Activated CD8-positive, alpha-beta T cell treated with anti-CD3 and anti-CD28 coated beads for 36 hours (primary cell): ENCODE measurements at regions not wholly inside any gene's neighbourhood (a gene's known extent, or its start where the extent isn't known, plus 50 kb on each side); places are given as distances from the start of the nearest gene placed in this dataset.
A peak's percentile ranks its signal among the peaks of the same experiment; 100 is the strongest.

Experiments
- ATAC-seq: fragments of 200-7000 bp; cut with Tn5 transposase; one replicate; pipeline ENCODE4 v1.10.0; 2021; ENCODE audit warnings: mild to moderate bottlenecking, moderate library complexity
- CTCF ChIA-PET: fragments of 350-600 bp; sonication (Branson Sonifier 250); formaldehyde crosslinking; loops from one replicate; lab custom pipeline; 2021; ENCODE audit warnings: antibody characterized with exemption; lab: Charles Lee
- POLR2A ChIA-PET: fragments of 350-600 bp; sonication (Branson Sonifier 250); formaldehyde crosslinking; loops from one replicate; lab custom pipeline; 2021; ENCODE audit warnings: antibody characterized with exemption; lab: Charles Lee
- DNase-seq: peaks from one replicate; pipeline ENCODE4 v3.0.0-alpha.2; 2020
- H3K27ac Mint-ChIP-seq: one replicate; pipeline ENCODE4 v1.8.0; 2021; ENCODE audit warnings: mild to moderate bottlenecking, mixed read lengths
- H3K27me3 Mint-ChIP-seq: one replicate; pipeline ENCODE4 v1.8.0; 2021; ENCODE audit warnings: mixed read lengths
- H3K36me3 Mint-ChIP-seq: one replicate; pipeline ENCODE4 v1.8.0; 2021; ENCODE audit warnings: low read depth, mixed read lengths
- H3K4me1 Mint-ChIP-seq: one replicate; pipeline ENCODE4 v1.8.0; 2021; ENCODE audit warnings: low read depth, mixed read lengths
- H3K4me3 Mint-ChIP-seq: one replicate; pipeline ENCODE4 v1.8.0; 2021; ENCODE audit warnings: mild to moderate bottlenecking, moderate library complexity, mixed read lengths
- H3K9me3 Mint-ChIP-seq: one replicate; pipeline ENCODE4 v1.8.0; 2021; ENCODE audit warnings: mixed read lengths
- intact Hi-C: fragments of 100-400 bp; cut with micrococcal nuclease; formaldehyde crosslinking; loops from one replicate; pipeline ENCODE4 v1.10.0; 2022
- TF ChIP-seq, protein P1 (sequence below): fragments of 200-600 bp; IDR thresholded peaks from one replicate; pipeline ENCODE4 v1.8.0; 2022; ENCODE audit warnings: antibody characterized with exemption, mild to moderate bottlenecking

DNA sequence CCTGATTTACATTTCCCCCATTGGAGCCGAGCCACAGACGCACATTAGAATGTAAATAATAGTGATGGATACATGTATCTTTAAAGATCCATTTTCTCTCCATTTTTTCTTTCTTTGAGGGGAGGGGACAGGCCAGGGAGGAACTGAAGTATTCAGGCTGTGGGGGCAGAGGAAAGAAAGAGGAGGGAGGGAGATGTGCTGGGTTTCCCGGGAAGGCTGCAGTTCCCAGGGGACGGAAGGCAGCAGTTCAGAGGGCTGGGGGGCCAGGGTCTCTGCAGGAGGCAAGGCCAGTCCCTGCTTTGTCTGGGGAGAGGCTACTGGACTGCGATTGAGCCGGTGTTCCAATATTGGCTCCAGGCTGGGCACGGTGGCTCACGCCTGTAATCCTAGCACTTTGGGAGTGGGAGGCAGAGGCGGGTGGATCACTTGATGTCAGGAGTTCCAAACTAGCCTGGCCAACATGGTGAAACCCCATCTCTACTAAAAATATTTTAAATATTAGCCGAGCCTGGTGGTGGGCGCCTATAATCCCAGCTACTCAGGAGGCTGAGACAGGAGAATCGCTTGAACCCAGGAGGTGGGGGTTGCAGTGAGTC lies 94.2 kb upstream of the LHX1 start:
- Mint-ChIP-seq H3K36me3 (no peaks in the 10 kb centered on the region), H3K9me3 (peaks cover 3% of the 10 kb centered on the region), H3K4me3 (no peak overlapping the region), H3K27me3 (peaks cover 20% of the 10 kb centered on the region), H3K4me1 (peaks cover 8% of the 10 kb centered on the region), H3K27ac (no peak overlapping the region)
- ChIA-PET CTCF (no interaction called here), POLR2A (no interaction called here)
- ATAC-seq (no peak), DNase-seq (no peak)
- intact Hi-C loops: no loop called here
- TF ChIP-seq, protein P1, sequence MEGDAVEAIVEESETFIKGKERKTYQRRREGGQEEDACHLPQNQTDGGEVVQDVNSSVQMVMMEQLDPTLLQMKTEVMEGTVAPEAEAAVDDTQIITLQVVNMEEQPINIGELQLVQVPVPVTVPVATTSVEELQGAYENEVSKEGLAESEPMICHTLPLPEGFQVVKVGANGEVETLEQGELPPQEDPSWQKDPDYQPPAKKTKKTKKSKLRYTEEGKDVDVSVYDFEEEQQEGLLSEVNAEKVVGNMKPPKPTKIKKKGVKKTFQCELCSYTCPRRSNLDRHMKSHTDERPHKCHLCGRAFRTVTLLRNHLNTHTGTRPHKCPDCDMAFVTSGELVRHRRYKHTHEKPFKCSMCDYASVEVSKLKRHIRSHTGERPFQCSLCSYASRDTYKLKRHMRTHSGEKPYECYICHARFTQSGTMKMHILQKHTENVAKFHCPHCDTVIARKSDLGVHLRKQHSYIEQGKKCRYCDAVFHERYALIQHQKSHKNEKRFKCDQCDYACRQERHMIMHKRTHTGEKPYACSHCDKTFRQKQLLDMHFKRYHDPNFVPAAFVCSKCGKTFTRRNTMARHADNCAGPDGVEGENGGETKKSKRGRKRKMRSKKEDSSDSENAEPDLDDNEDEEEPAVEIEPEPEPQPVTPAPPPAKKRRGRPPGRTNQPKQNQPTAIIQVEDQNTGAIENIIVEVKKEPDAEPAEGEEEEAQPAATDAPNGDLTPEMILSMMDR: no peak

DNA sequence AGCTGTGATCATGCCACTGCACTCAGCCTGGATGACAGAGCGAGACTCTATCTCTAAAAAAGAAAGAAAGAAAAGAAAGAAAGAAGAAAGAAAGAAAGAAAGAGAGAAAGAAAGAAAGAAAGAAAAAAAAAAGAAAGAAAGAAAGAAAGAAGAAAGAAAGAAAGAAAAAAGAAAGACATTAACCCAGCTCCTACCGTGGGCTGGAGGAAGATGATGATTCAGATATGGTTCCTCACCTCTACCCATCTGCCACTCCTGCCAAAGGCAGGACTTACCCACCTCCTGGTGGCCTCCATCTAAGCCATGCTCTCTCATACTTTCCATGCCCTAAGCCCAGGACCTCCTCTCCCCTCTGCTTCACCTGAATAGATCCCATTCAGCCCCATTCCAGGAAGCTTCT lies 93.3 kb upstream of the LHX1 start:
- TF ChIP-seq, protein P1: no peak
- CTCF ChIA-PET: no interaction called here
- ATAC-seq (peak; percentile 53), DNase-seq (no peak)
- no peak overlapping the region for H3K27ac Mint-ChIP-seq
- no peaks in the 10 kb centered on the region for H3K36me3 Mint-ChIP-seq
- intact Hi-C loops: no loop called here
- peaks cover 19% of the 10 kb centered on the region for H3K27me3 Mint-ChIP-seq
- H3K9me3 Mint-ChIP-seq: peaks cover 3% of the 10 kb centered on the region
- H3K4me3 Mint-ChIP-seq: no peak overlapping the region
- H3K4me1 Mint-ChIP-seq: peaks cover 8% of the 10 kb centered on the region
- POLR2A ChIA-PET: no interaction called here

DNA sequence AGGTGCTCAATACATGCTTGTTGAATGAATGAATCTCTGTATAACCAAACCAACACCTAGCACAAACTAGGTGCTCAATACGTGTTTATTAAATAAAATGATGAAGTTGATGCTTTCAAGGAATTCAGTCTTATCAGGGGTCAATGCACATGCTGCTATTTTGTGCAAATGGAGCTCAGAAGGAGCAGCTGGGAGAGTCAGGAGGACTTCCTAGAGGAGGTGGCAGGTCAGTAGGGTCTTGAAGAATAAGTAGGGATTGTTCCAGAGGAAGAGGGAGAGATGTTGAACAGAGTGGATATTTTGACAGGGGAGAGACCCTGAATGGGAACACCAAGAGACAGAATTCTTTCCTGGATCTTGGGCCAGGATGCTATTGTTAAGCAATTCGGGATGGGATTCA lies 92.7 kb upstream of the LHX1 start:
- ATAC-seq (no peak), DNase-seq (no peak)
- peaks cover 3% of the 10 kb centered on the region for H3K9me3 Mint-ChIP-seq
- H3K27me3 Mint-ChIP-seq: peaks cover 19% of the 10 kb centered on the region
- no peaks in the 10 kb centered on the region for H3K36me3 Mint-ChIP-seq
- ChIA-PET POLR2A (no interaction called here), CTCF (no interaction called here)
- H3K4me3 Mint-ChIP-seq: no peak overlapping the region
- H3K27ac Mint-ChIP-seq: no peak overlapping the region
- TF ChIP-seq, protein P1: no peak
- peaks cover 12% of the 10 kb centered on the region for H3K4me1 Mint-ChIP-seq
- intact Hi-C loops: no loop called here

DNA sequence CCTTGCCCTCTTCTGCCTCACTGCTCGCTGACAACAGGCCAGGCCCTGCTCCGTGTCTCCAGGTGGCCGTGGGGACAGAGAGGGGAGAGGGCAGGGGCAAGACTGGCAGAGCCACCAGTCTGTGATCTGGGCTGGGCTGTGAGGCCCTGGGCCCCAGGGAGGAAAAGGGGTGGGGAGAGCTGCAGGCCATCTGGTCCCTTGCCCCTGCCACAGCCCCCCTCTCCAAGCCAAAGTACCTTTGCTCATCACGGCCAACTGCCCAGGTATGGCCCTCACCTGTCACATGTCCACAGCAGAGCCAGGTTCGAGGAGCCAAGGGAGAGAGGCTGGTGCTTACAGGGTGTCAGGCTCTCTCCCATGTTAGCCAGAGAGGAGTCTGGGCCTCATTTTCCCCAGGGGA lies 91.4 kb upstream of the LHX1 start:
- TF ChIP-seq, protein P1: no peak
- peaks cover 24% of the 10 kb centered on the region for H3K4me1 Mint-ChIP-seq
- DNase-seq (no peak), ATAC-seq (no peak)
- ChIA-PET POLR2A (no interaction called here), CTCF (interaction anchor here (1.6 kb wide), 1 partner anchor 216 kb away, joined by 3 read pairs; no protein-coding TSS in a partner anchor)
- H3K9me3 Mint-ChIP-seq: no peaks in the 10 kb centered on the region
- H3K27me3 Mint-ChIP-seq: peaks cover 19% of the 10 kb centered on the region
- intact Hi-C loops: no loop called here
- H3K4me3 Mint-ChIP-seq: no peak overlapping the region
- H3K36me3 Mint-ChIP-seq: no peaks in the 10 kb centered on the region
- H3K27ac Mint-ChIP-seq: no peak overlapping the region

DNA sequence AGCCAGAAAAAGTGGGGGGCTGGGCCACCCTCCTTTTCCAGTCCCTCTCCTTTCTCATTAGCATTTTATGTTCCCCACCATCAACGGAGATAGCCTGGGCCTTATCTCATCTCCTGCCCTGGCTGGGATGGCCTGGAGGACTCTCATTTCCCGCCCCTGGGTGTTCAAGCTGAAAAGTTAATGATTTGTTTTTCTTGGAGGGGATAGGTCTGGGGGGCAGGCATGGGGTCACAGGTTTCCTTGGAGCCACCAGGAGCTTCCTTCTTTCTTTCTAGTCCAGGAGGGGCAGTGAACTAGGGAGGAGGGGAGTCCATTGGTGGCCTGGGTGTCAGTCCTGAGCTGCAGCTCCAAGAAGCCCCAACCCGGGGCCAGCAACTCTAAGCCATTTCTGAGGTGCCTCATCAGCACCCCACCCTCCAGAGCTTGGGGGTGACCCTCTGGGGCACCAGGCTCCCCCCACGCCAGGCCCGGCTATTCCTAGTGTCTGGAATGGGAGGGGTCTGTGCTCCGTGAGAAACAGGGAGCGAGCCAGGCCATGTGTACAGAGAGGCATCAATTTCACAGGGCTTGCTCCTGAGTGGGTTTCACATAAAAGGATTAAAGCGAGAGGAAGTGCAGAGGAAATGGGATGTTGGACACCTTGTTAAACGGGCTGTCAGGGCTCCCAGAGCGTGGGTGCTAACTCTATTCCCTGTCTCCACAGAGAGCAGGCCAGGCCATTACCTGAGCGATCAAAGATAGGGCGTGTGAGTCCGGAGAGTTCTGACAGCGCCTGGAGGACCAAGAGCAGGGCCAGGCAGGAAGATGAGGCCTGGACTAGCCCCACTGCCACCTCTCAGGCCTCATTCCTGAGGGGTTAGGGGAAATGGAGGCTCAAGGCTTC lies 90.6 kb upstream of the LHX1 start:
- Mint-ChIP-seq H3K9me3 (no peaks in the 10 kb centered on the region), H3K27me3 (peaks cover 19% of the 10 kb centered on the region), H3K27ac (no peak overlapping the region), H3K4me1 (peaks cover 28% of the 10 kb centered on the region), H3K4me3 (no peak overlapping the region), H3K36me3 (no peaks in the 10 kb centered on the region)
- POLR2A ChIA-PET: no interaction called here
- ATAC-seq: no peak
- TF ChIP-seq, protein P1: no peak
- CTCF ChIA-PET: interaction anchor here (1.1 to 1.6 kb wide), 2 partner anchors 202 to 217 kb away, joined by 3 read pairs; no protein-coding TSS in a partner anchor
- DNase-seq: no peak
- intact Hi-C loops: no loop called here
